GM12872 (cell line): ENCODE measurements at regions not wholly inside any gene's neighbourhood (a gene's known extent, or its start where the extent isn't known, plus 50 kb on each side); places are given as distances from the start of the nearest gene placed in this dataset.

Experiments used
- CTCF ChIP-seq: IDR thresholded peaks from 3 replicates; pipeline ENCODE4 v1.5.1; 2011; ENCODE audit warnings: low read depth, mild to moderate bottlenecking, low read length, moderate library complexity; ENCODE audit not compliant: insufficient read depth

GRCh38 chr22:34879001-34879400 lies 187.0 kb upstream of the ISX start:
- TF ChIP-seq CTCF = no peak

- TF ChIP-seq CTCF = no peak
Observed at GRCh38 chr22:34880662-34881061, 185.3 kb upstream of the ISX start.

GRCh38 chr22:34881453-34881852 lies 184.5 kb upstream of the ISX start:
- no peak for TF ChIP-seq CTCF

- TF ChIP-seq CTCF = no peak
Observed at GRCh38 chr22:34885852-34886251, 180.1 kb upstream of the ISX start.

- TF ChIP-seq CTCF = no peak
Observed at GRCh38 chr22:34886391-34886790, 179.6 kb upstream of the ISX start.

- TF ChIP-seq CTCF = no peak
Observed at GRCh38 chr22:34886812-34887211, 179.1 kb upstream of the ISX start.

GRCh38 chr22:34897126-34897525 lies 168.8 kb upstream of the ISX start:
- no peak for TF ChIP-seq CTCF

- TF ChIP-seq CTCF = no peak
Observed at GRCh38 chr22:34902335-34902734, 163.6 kb upstream of the ISX start.
